Esophagus squamous epithelium (tissue), 5 donors: ENCODE measurements at regions not wholly inside any gene's neighbourhood (a gene's known extent, or its start where the extent isn't known, plus 50 kb on each side); places are given as distances from the start of the nearest gene placed in this dataset.

ENCODE experiments used
- DNase-seq: peaks from one replicate; lab custom pipeline; 2025; lab: John Stamatoyannopoulos, UW
- H3K27ac ChIP-seq, 4 donors: fragments of 200-600 bp; sonication (generic); one replicate each; pipeline ENCODE4 v1.5.1; 2016 to 2019; ENCODE audit warnings: mild to moderate bottlenecking in 1 of 4
- H3K27me3 ChIP-seq, 4 donors: fragments of 200-600 bp; sonication (generic); 1 replicate in 3 of 4; 2 replicates in 1 of 4; pipeline versions ENCODE4 v1.5.1 to v1.6.0; 2017 to 2021; ENCODE audit warnings: antibody characterized with exemption in 1 of 4
- H3K36me3 ChIP-seq, 3 donors: fragments of 200-600 bp; sonication (generic); one replicate each; pipeline ENCODE4 v1.5.1; 2016 to 2019
- H3K4me1 ChIP-seq, 3 donors: fragments of 200-600 bp; sonication (generic); one replicate each; pipeline ENCODE4 v1.5.1; 2017 to 2019
- H3K4me3 ChIP-seq, 4 donors: fragments of 200-600 bp; sonication (generic); 1 replicate in 3 of 4; 2 replicates in 1 of 4; pipeline ENCODE4 v1.5.1; 2016 to 2019; ENCODE audit warnings: mild to moderate bottlenecking in 2 of 4, moderate library complexity in 1 of 4
- H3K9me3 ChIP-seq, 3 donors: fragments of 200-600 bp; sonication (generic); one replicate each; pipeline ENCODE4 v1.5.1; 2016 to 2019
- CTCF ChIP-seq, 6 experiments: fragments of 450-650 bp in 4 of 6; fragments of 200-600 bp in 2 of 6; sonication (generic) in 2 of 6; IDR thresholded peaks; one replicate each; pipeline ENCODE4 v1.5.1; 2016 to 2019; ENCODE audit warnings: antibody characterized with exemption in 6 of 6, mild to moderate bottlenecking in 4 of 6, moderate library complexity in 4 of 6
- POLR2A ChIP-seq, 4 donors: fragments of 450-650 bp; IDR thresholded peaks; one replicate each; pipeline ENCODE4 v1.6.1; 2017; ENCODE audit warnings: antibody characterized with exemption in 4 of 4, mild to moderate bottlenecking in 4 of 4, moderate library complexity in 3 of 4
- WGBS, 2 donors: methylation state at CpG; one replicate each; pipeline ENCODE4 v1.1.5; 2018; 5-methylcytosine and 5-hydroxymethylcytosine counted together
- intact Hi-C: fragments of 100-400 bp; cut with DNase I; formaldehyde crosslinking; loops from one replicate; pipeline ENCODE4 v1.15.0; 2022
- donor health status: DM: yes; HTN: yes; CAD: no.

- H3K9me3 ChIP-seq: no peaks in the 10 kb centered on the region
- intact Hi-C loops: no loop called here
- 48 to 80% methylated on average over 2 to 3 of the region's 3 CpGs for WGBS, 2 donors
These were observed 691.0 kb downstream of the ZEB2 start for GRCh38 chr2:143828763-143829537.

GRCh38 chr2:143824791-143825190 is 695.1 kb downstream of the ZEB2 start:
- 64 to 65% methylated on average over 3 of the region's 3 CpGs for WGBS, 2 donors
- TF ChIP-seq CTCF (IDR thresholded peaks at IDR 0.05): no peak
- TF ChIP-seq POLR2A (IDR thresholded peaks at IDR 0.05): no peak
- H3K27ac ChIP-seq: no peak overlapping the region
- no peaks in the 10 kb centered on the region for H3K4me1 ChIP-seq
- intact Hi-C loops: no loop called here
- DNase-seq: no peak
- no peak overlapping the region for H3K4me3 ChIP-seq
- H3K9me3 ChIP-seq: no peaks in the 10 kb centered on the region
- no peaks in the 10 kb centered on the region for H3K36me3 ChIP-seq
- H3K27me3 ChIP-seq: no peaks in the 10 kb centered on the region

More at GRCh38 chr2:143828763-143829537, 691.0 kb downstream of the ZEB2 start:
- no peaks in the 10 kb centered on the region for H3K36me3 ChIP-seq
- no peaks in the 10 kb centered on the region for H3K4me1 ChIP-seq
- H3K4me3 ChIP-seq: no peak overlapping the region
- TF ChIP-seq CTCF (IDR thresholded peaks at IDR 0.05) (no peak), POLR2A (IDR thresholded peaks at IDR 0.05) (no peak)
- no peaks in the 10 kb centered on the region for H3K27me3 ChIP-seq
- H3K27ac ChIP-seq: no peak overlapping the region
- DNase-seq: no peak

GRCh38 chr2:143823876-143824275 is 694.7 kb downstream of the ARHGAP15 start:
- TF ChIP-seq CTCF (IDR thresholded peaks at IDR 0.05) (no peak), POLR2A (IDR thresholded peaks at IDR 0.05) (no peak)
- H3K9me3 ChIP-seq: no peaks in the 10 kb centered on the region
- H3K27ac ChIP-seq: no peak overlapping the region
- intact Hi-C loops: no loop called here
- no peaks in the 10 kb centered on the region for H3K27me3 ChIP-seq
- H3K4me3 ChIP-seq: no peak overlapping the region
- no peak for DNase-seq
- H3K4me1 ChIP-seq: no peaks in the 10 kb centered on the region
- WGBS, 2 donors: 30 to 55% methylated on average over 2 of the region's 2 CpGs
- H3K36me3 ChIP-seq: no peaks in the 10 kb centered on the region

- 25 to 51% methylated on average over 2 of the region's 2 CpGs for WGBS, 2 donors
These were observed 694.1 kb downstream of the ARHGAP15 start for GRCh38 chr2:143823296-143823695.

More at GRCh38 chr2:143823296-143823695, 694.1 kb downstream of the ARHGAP15 start:
- TF ChIP-seq POLR2A (IDR thresholded peaks at IDR 0.05) (no peak), CTCF (IDR thresholded peaks at IDR 0.05) (no peak)
- no peaks in the 10 kb centered on the region for H3K4me1 ChIP-seq
- no peak overlapping the region for H3K27ac ChIP-seq
- no peak for DNase-seq
- no peak overlapping the region for H3K4me3 ChIP-seq
- no peaks in the 10 kb centered on the region for H3K27me3 ChIP-seq
- no peaks in the 10 kb centered on the region for H3K36me3 ChIP-seq
- intact Hi-C loops: no loop called here
- no peaks in the 10 kb centered on the region for H3K9me3 ChIP-seq
